ENCODE measurements at regions not wholly inside any gene's neighbourhood (a gene's known extent, or its start where the extent isn't known, plus 50 kb on each side); places are given as distances from the start of the nearest gene placed in this dataset.

DNA sequence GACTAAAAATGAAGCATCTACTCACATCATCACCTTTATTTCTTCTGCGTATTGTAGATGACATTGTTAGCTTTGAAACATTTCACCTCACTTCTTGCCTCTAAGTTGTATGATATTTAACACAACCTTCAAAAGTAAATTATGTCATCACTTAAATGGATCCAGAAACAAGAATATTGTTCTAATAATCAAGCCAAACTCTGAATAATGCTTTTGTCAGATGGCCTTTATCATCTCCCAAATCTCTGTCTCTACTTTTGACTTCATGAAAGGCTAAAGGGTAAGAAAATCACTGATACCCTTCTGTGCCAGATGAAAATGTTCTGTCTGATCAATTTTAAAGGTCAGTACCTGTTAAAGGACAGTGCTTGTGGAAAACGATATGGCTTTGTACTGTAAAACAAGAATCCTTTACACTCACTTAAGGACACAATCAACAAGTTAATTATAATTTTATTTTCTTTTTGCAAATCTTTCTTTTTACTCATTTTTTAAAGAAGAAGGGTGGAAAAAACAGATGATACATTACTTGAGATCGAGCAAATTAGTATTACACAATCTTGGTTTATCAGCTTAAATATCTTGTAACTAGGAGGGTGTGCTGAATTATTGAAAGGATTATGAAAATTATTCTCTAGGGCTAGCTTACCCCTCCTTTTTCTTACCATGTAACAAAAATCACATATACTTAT, 309.4 kb upstream of the IGFBP3 start:
- H3K9me3 ChIP-seq (ENCODE audit: control extremely low read depth in 1 of 3, control insufficient read depth in 2 of 3, insufficient read depth in 1 of 3, low read length in 2 of 3): no peaks in the 10 kb centered on the region
- no peaks in the 10 kb centered on the region for H4K20me1 ChIP-seq (ENCODE audit: control insufficient read depth, insufficient read depth, low read length, poor library complexity, severe bottlenecking)
- no peak overlapping the region for H2AFZ ChIP-seq (ENCODE audit: insufficient read depth, low read depth, low read length, poor library complexity, severe bottlenecking)
- H3K79me2 ChIP-seq (ENCODE audit: control insufficient read depth, insufficient read depth, low read length): no peaks in the 10 kb centered on the region
- Mint-ChIP-seq H3K9me3 (ENCODE audit: insufficient read depth) (no peaks in the 10 kb centered on the region), H3K27ac (no peak overlapping the region), H3K4me1 (no peaks in the 10 kb centered on the region), H3K4me3 (no peak overlapping the region), H3K27me3 (no peaks in the 10 kb centered on the region)
- no peak for ATAC-seq (ENCODE audit: low read depth)
- no peak for TF ChIP-seq EZH2 (IDR thresholded peaks at IDR 0.05; ENCODE audit: borderline replicate concordance, insufficient read depth, low read depth, low read length, poor library complexity, severe bottlenecking)
- TF ChIP-seq, protein P1, sequence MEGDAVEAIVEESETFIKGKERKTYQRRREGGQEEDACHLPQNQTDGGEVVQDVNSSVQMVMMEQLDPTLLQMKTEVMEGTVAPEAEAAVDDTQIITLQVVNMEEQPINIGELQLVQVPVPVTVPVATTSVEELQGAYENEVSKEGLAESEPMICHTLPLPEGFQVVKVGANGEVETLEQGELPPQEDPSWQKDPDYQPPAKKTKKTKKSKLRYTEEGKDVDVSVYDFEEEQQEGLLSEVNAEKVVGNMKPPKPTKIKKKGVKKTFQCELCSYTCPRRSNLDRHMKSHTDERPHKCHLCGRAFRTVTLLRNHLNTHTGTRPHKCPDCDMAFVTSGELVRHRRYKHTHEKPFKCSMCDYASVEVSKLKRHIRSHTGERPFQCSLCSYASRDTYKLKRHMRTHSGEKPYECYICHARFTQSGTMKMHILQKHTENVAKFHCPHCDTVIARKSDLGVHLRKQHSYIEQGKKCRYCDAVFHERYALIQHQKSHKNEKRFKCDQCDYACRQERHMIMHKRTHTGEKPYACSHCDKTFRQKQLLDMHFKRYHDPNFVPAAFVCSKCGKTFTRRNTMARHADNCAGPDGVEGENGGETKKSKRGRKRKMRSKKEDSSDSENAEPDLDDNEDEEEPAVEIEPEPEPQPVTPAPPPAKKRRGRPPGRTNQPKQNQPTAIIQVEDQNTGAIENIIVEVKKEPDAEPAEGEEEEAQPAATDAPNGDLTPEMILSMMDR (IDR thresholded peaks at IDR 0.05): no peak
- no peak overlapping the region for H3K4me3 ChIP-seq (ENCODE audit: control extremely low read depth in 1 of 5, extremely low read depth in 1 of 5, insufficient read depth in 1 of 5, low read depth in 2 of 5, low read length in 4 of 5)
- no peak overlapping the region for H3K9ac ChIP-seq (ENCODE audit: low read length)
- no peaks in the 10 kb centered on the region for H3K27me3 ChIP-seq (replicated peaks in 1 of 4; ENCODE audit: control extremely low read depth in 1 of 4, control insufficient read depth in 3 of 4, insufficient read depth in 4 of 4, low read length in 3 of 4)
- DNase-seq: no peak
- H3K27ac ChIP-seq (ENCODE audit: low read length in 2 of 2): no peak overlapping the region
- intact Hi-C loops (cut with micrococcal nuclease): no loop called here
- CTCF ChIA-PET: no interaction called here
- no CpG with 5 or more reads among the region's 3 CpGs for WGBS (ENCODE audit: insufficient coverage)
- H3K4me1 ChIP-seq (ENCODE audit: control insufficient read depth in 2 of 2, insufficient read depth in 2 of 2, low read length in 2 of 2): no peaks in the 10 kb centered on the region
- no peak overlapping the region for H3K4me2 ChIP-seq (replicated peaks; ENCODE audit: low read depth, low read length, poor library complexity, severe bottlenecking)
- H3K36me3 ChIP-seq (replicated peaks in 1 of 2; ENCODE audit: control extremely low read depth in 1 of 2, control insufficient read depth in 1 of 2, extremely low read depth in 1 of 2, insufficient read depth in 2 of 2, low read length in 1 of 2): no peaks in the 10 kb centered on the region
- POLR2A ChIA-PET: no interaction called here

DNA sequence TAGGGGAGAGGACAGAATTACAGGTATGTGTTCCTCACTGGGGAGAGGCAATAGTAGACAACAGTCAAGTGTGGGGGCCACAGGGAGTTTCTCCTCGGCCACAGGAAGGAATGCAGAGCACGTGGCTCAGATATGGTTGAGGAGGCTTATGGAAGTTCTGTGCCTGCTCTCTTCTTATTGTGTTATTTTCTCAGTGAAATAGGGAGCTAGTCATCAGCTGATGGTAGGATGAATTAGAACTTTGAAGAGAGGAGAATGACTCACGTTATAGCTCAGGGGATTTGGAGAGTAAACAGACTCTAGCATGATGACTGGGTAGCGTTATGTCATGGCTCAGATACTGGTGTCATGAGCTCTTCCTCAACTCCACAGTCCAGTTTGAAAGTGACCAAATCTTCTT, 308.3 kb upstream of the IGFBP3 start:
- Mint-ChIP-seq H3K9me3 (ENCODE audit: insufficient read depth) (no peaks in the 10 kb centered on the region), H3K4me1 (no peaks in the 10 kb centered on the region), H3K27me3 (no peaks in the 10 kb centered on the region), H3K27ac (no peak overlapping the region), H3K4me3 (no peak overlapping the region)
- no peak for TF ChIP-seq EZH2 (IDR thresholded peaks at IDR 0.05; ENCODE audit: borderline replicate concordance, insufficient read depth, low read depth, low read length, poor library complexity, severe bottlenecking)
- TF ChIP-seq, protein P1 (IDR thresholded peaks at IDR 0.05): no peak
- H3K27ac ChIP-seq (ENCODE audit: low read length in 2 of 2): no peak overlapping the region
- CTCF ChIA-PET: no interaction called here
- no peak overlapping the region for H3K4me3 ChIP-seq (ENCODE audit: control extremely low read depth in 1 of 5, extremely low read depth in 1 of 5, insufficient read depth in 1 of 5, low read depth in 2 of 5, low read length in 4 of 5)
- no peaks in the 10 kb centered on the region for H4K20me1 ChIP-seq (ENCODE audit: control insufficient read depth, insufficient read depth, low read length, poor library complexity, severe bottlenecking)
- H3K36me3 ChIP-seq (replicated peaks in 1 of 2; ENCODE audit: control extremely low read depth in 1 of 2, control insufficient read depth in 1 of 2, extremely low read depth in 1 of 2, insufficient read depth in 2 of 2, low read length in 1 of 2): no peaks in the 10 kb centered on the region
- 85% methylated on average over 4 of the region's 4 CpGs for WGBS (ENCODE audit: insufficient coverage)
- H3K9me3 ChIP-seq (ENCODE audit: control extremely low read depth in 1 of 3, control insufficient read depth in 2 of 3, insufficient read depth in 1 of 3, low read length in 2 of 3): peaks cover 0 to 5% (median 0%) of the 10 kb centered on the region in 3 donors
- H3K27me3 ChIP-seq (replicated peaks in 1 of 4; ENCODE audit: control extremely low read depth in 1 of 4, control insufficient read depth in 3 of 4, insufficient read depth in 4 of 4, low read length in 3 of 4): no peaks in the 10 kb centered on the region
- no peaks in the 10 kb centered on the region for H3K79me2 ChIP-seq (ENCODE audit: control insufficient read depth, insufficient read depth, low read length)
- no peak overlapping the region for H3K4me2 ChIP-seq (replicated peaks; ENCODE audit: low read depth, low read length, poor library complexity, severe bottlenecking)
- H2AFZ ChIP-seq (ENCODE audit: insufficient read depth, low read depth, low read length, poor library complexity, severe bottlenecking): no peak overlapping the region
- no peaks in the 10 kb centered on the region for H3K4me1 ChIP-seq (ENCODE audit: control insufficient read depth in 2 of 2, insufficient read depth in 2 of 2, low read length in 2 of 2)
- no peak for ATAC-seq (ENCODE audit: low read depth)
- POLR2A ChIA-PET: no interaction called here
- no peak for DNase-seq
- H3K9ac ChIP-seq (ENCODE audit: low read length): no peak overlapping the region
- intact Hi-C loops (cut with micrococcal nuclease): no loop called here
